Renal cortex interstitium (tissue), 11 donors: ENCODE measurements at regions not wholly inside any gene's neighbourhood (a gene's known extent, or its start where the extent isn't known, plus 50 kb on each side); places are given as distances from the start of the nearest gene placed in this dataset.

Experiments
- DNase-seq, 11 donors: peaks; one replicate each; pipeline ENCODE4 v3.0.0-alpha.2; 2013; ENCODE audit warnings: low read depth in 9 of 11, low spot score in 4 of 11; ENCODE audit errors: extremely low read depth in 1 of 11

- peak; percentile 66 to 87 (median 79) for DNase-seq
Observed at GRCh38 chr1:181142096-181142958, 53.8 kb downstream of the IER5 start.

- DNase-seq: no peak
Observed at GRCh38 chr1:181143102-181143859, 54.8 kb downstream of the IER5 start.

GRCh38 chr1:181144238-181144637 is 55.7 kb downstream of the IER5 start:
- DNase-seq: no peak

GRCh38 chr1:181148636-181149035 is 60.1 kb downstream of the IER5 start:
- no peak for DNase-seq

- no peak for DNase-seq
Observed at GRCh38 chr1:181149326-181150125, 61.0 kb downstream of the IER5 start.

- DNase-seq: no peak
Observed at GRCh38 chr1:181150273-181150672, 61.8 kb downstream of the IER5 start.

- DNase-seq: no peak
Observed at GRCh38 chr1:181150842-181151241, 62.3 kb downstream of the IER5 start.

- DNase-seq: no peak
Observed at GRCh38 chr1:181151378-181152326, 63.2 kb downstream of the IER5 start.

GRCh38 chr1:181152892-181153633 is 64.6 kb downstream of the IER5 start:
- peak in 1 of 11 donors; percentile 40 for DNase-seq

GRCh38 chr1:181153634-181153961 is 65.1 kb downstream of the IER5 start:
- DNase-seq: no peak

- no peak for DNase-seq
Observed at GRCh38 chr1:181155339-181155738, 66.8 kb downstream of the IER5 start.

GRCh38 chr1:181159451-181160140 is 71.1 kb downstream of the IER5 start:
- no peak for DNase-seq

GRCh38 chr1:181160322-181160721 is 71.8 kb downstream of the IER5 start:
- DNase-seq: no peak

- DNase-seq: no peak
Observed at GRCh38 chr1:181160998-181161870, 72.7 kb downstream of the IER5 start.

- no peak for DNase-seq
Observed at GRCh38 chr1:181163662-181164061, 75.2 kb downstream of the IER5 start.

GRCh38 chr1:181166377-181167196 is 78.1 kb downstream of the IER5 start:
- peak in 8 of 11 donors; percentile 56 to 82 (median 70) for DNase-seq
